Loucy (cell line): ENCODE measurements at regions not wholly inside any gene's neighbourhood (a gene's known extent, or its start where the extent isn't known, plus 50 kb on each side); places are given as distances from the start of the nearest gene placed in this dataset.

Experiments used
- CTCF ChIP-seq: fragments of 200-600 bp; sonication (generic); conservative IDR thresholded peaks from 2 replicates; pipeline ENCODE4 v1.5.1; 2014; ENCODE audit warnings: mild to moderate bottlenecking, antibody characterized with exemption, low read length
- EZH2phosphoT487 ChIP-seq: fragments of 200-600 bp; IDR thresholded peaks from 2 replicates; pipeline ENCODE4 v1.6.1; 2018; ENCODE audit warnings: antibody characterized with exemption, mild to moderate bottlenecking, moderate library complexity, borderline replicate concordance

GRCh38 chr6:95404777-95405176, 172.6 kb upstream of the MANEA start:
- TF ChIP-seq CTCF (no peak), EZH2phosphoT487 (no peak)
